Upper lobe of left lung (tissue), 6 donors: ENCODE measurements at regions not wholly inside any gene's neighbourhood (a gene's known extent, or its start where the extent isn't known, plus 50 kb on each side); places are given as distances from the start of the nearest gene placed in this dataset.

ENCODE experiments used
- ATAC-seq, 2 donors: fragments of 200-7000 bp; cut with Tn5 transposase; one replicate each; pipeline ENCODE4 v1.9.1; 2022; ENCODE audit warnings: mild to moderate bottlenecking in 2 of 2, moderate library complexity in 2 of 2; ENCODE audit not compliant: low FRiP score in 2 of 2
- DNase-seq, 2 donors: peaks; one replicate each; pipeline ENCODE4 v3.0.0-alpha.2; 2019 to 2020
- H3K27ac ChIP-seq, 4 donors: fragments of 200-600 bp; sonication (generic); one replicate each; pipeline ENCODE4 v1.5.1; 2016 to 2019
- H3K27me3 ChIP-seq, 4 donors: fragments of 200-600 bp; sonication (generic); one replicate each; pipeline ENCODE4 v1.5.1; 2017 to 2019
- H3K36me3 ChIP-seq, 4 donors: fragments of 200-600 bp; sonication (generic); one replicate each; pipeline ENCODE4 v1.5.1; 2016 to 2019
- H3K4me1 ChIP-seq, 4 donors: fragments of 200-600 bp; sonication (generic); one replicate each; pipeline ENCODE4 v1.5.1; 2018 to 2019
- H3K4me3 ChIP-seq, 4 donors: fragments of 200-600 bp; sonication (generic); one replicate each; pipeline ENCODE4 v1.5.1; 2017 to 2019; ENCODE audit warnings: mild to moderate bottlenecking in 2 of 4, moderate library complexity in 1 of 4
- H3K9me3 ChIP-seq, 4 donors: fragments of 200-600 bp; sonication (generic); one replicate each; pipeline ENCODE4 v1.5.1; 2018 to 2019
- EP300 ChIP-seq, 4 donors: sonication (generic); formaldehyde crosslinking; IDR thresholded peaks; one replicate each; pipeline ENCODE4 v1.5.1; 2017; ENCODE audit warnings: antibody characterized with exemption in 4 of 4, control low read depth in 2 of 4
- POLR2A ChIP-seq, 4 donors: fragments of 450-650 bp; IDR thresholded peaks; one replicate each; pipeline ENCODE4 v1.5.1; 2016 to 2017; ENCODE audit warnings: antibody characterized with exemption in 4 of 4, mild to moderate bottlenecking in 2 of 4
- POLR2AphosphoS5 ChIP-seq, 2 donors: sonication (generic); formaldehyde crosslinking; IDR thresholded peaks; one replicate each; pipeline ENCODE4 v1.5.1; 2017; ENCODE audit warnings: antibody characterized with exemption in 2 of 2
- WGBS, 2 donors: methylation state at CpG; one replicate each; pipeline ENCODE4 v1.1.5; 2017 to 2018; 5-methylcytosine and 5-hydroxymethylcytosine counted together
- TF ChIP-seq, protein P1 (sequence below), 6 experiments: fragments of 450-650 bp in 4 of 6; fragments of 200-600 bp in 2 of 6; sonication (generic) in 2 of 6; IDR thresholded peaks; one replicate each; pipeline ENCODE4 v1.5.1; 2016 to 2019; ENCODE audit warnings: antibody characterized with exemption in 6 of 6
- donor health status: DM: no; HTN: no; CAD: no; lungs with moderate emphysema.
- donor health status: DM: no; HTN: yes; CAD: no; lungs with severe emphysema.

DNA sequence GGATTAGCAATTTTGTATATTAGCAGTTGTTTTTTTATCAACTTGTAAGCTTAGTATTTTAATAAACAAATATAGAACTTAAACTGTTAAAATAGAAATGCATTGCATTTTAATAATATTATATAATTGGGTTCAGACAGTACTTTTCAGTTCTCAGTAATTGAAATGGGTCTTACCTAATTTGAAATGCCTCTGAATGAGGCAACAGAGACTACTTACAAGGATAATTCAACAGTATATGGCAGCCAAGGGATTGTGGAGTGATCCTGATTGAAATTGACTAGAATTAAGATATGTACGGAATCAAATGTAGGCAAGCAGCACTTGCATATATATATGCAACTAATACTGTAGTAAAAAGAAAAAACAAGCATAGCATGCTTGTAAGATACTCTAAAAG, 1503.9 kb upstream of the MIR17HG start:
- no peaks in the 10 kb centered on the region for H3K27me3 ChIP-seq
- ATAC-seq (no peak), DNase-seq (no peak)
- H3K36me3 ChIP-seq: no peaks in the 10 kb centered on the region
- no peak overlapping the region for H3K4me3 ChIP-seq
- 87 to 95% methylated on average over 1 of the region's 1 CpG for WGBS, 2 donors
- H3K4me1 ChIP-seq: no peaks in the 10 kb centered on the region
- TF ChIP-seq, protein P1, sequence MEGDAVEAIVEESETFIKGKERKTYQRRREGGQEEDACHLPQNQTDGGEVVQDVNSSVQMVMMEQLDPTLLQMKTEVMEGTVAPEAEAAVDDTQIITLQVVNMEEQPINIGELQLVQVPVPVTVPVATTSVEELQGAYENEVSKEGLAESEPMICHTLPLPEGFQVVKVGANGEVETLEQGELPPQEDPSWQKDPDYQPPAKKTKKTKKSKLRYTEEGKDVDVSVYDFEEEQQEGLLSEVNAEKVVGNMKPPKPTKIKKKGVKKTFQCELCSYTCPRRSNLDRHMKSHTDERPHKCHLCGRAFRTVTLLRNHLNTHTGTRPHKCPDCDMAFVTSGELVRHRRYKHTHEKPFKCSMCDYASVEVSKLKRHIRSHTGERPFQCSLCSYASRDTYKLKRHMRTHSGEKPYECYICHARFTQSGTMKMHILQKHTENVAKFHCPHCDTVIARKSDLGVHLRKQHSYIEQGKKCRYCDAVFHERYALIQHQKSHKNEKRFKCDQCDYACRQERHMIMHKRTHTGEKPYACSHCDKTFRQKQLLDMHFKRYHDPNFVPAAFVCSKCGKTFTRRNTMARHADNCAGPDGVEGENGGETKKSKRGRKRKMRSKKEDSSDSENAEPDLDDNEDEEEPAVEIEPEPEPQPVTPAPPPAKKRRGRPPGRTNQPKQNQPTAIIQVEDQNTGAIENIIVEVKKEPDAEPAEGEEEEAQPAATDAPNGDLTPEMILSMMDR (IDR thresholded peaks at IDR 0.05): no peak
- no peak for TF ChIP-seq EP300 (IDR thresholded peaks at IDR 0.05)
- TF ChIP-seq POLR2A (IDR thresholded peaks at IDR 0.05): no peak
- no peak for TF ChIP-seq POLR2AphosphoS5 (IDR thresholded peaks at IDR 0.05)
- no peak overlapping the region for H3K27ac ChIP-seq
- no peaks in the 10 kb centered on the region for H3K9me3 ChIP-seq

DNA sequence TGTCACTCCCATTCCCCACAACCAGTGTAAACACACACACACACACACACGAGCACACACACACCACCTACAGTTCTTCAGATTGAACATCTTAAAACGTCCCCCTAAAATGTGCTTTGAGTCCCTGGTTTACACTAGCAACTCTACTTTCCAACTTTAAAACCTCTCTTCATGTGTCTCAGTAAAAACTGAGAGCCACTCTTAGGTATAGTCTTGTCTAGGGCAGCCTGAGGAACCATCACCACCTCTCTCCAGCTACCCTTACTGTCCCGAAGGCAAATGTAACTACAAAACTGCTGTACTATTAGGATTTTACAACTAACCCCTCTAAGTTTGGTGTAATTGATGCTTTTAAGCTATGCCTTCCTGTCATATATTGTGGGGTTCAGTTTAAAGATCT, 1501.6 kb upstream of the MIR17HG start:
- TF ChIP-seq EP300 (IDR thresholded peaks at IDR 0.05) (no peak), POLR2A (IDR thresholded peaks at IDR 0.05) (no peak), POLR2AphosphoS5 (IDR thresholded peaks at IDR 0.05) (no peak)
- TF ChIP-seq, protein P1 (IDR thresholded peaks at IDR 0.05): no peak
- Histone ChIP-seq H3K27me3 (no peaks in the 10 kb centered on the region), H3K36me3 (no peaks in the 10 kb centered on the region), H3K27ac (no peak overlapping the region), H3K4me3 (no peak overlapping the region), H3K4me1 (no peaks in the 10 kb centered on the region), H3K9me3 (no peaks in the 10 kb centered on the region)
- DNase-seq (no peak), ATAC-seq (no peak)
- 50 to 55% methylated on average over 3 of the region's 3 CpGs for WGBS, 2 donors

DNA sequence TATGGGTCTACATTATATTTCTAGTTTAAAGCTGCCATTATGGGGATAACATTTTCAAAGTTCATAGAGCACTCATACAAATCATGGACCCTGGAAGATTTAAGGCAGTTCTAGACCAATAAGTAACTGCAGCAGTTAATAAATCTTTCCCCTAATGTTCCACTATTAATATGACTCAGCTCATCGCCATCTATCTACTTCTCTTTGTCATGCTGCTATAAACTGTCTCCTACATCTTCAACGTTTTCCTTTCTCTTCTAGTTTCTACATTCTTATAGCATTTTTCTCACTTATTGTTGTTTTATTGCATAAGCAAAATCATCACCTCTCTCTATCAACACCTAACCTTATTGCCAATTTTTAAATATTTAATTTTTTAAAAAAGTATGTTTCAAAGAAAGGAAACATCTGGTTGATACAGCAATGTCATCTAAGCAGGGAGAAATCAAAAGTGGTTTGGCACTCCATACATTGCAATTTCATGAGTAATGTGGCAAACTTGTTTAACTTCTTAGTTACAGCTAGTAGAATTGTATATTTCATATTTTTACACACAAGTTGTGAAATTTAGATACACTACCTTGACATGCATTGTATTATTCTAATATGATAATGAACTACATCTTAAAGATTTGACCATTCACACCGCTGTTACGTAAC, 1500.4 kb upstream of the MIR17HG start:
- H3K27ac ChIP-seq: no peak overlapping the region
- 61 to 72% methylated on average over 4 of the region's 4 CpGs for WGBS, 2 donors
- TF ChIP-seq, protein P1 (IDR thresholded peaks at IDR 0.05): no peak
- no peak for TF ChIP-seq POLR2A (IDR thresholded peaks at IDR 0.05)
- no peak for TF ChIP-seq POLR2AphosphoS5 (IDR thresholded peaks at IDR 0.05)
- no peak for TF ChIP-seq EP300 (IDR thresholded peaks at IDR 0.05)

DNA sequence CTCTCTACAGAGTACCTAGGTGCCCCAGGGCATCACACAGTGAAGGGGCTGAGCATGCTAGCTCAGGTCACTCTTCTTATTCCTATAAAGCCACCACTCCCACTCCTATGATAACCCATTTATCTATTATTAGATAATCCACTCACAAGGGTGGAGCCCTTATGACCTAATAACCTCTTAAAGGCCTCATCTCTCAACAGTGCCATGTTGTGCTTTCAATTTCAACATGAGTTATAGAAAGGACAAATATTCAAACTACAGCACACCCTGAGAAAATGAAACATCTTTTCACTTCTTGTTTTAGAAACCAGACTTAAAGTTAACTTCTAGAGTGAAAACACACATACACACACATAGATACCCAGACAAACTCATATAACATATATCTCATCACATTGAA, 1494.9 kb upstream of the MIR17HG start:
- no peak for DNase-seq
- H3K4me3 ChIP-seq: no peak overlapping the region
- no peaks in the 10 kb centered on the region for H3K27me3 ChIP-seq
- H3K27ac ChIP-seq: no peak overlapping the region
- H3K4me1 ChIP-seq: no peaks in the 10 kb centered on the region
- H3K9me3 ChIP-seq: no peaks in the 10 kb centered on the region
- H3K36me3 ChIP-seq: no peaks in the 10 kb centered on the region
- ATAC-seq: no peak
- TF ChIP-seq POLR2AphosphoS5 (IDR thresholded peaks at IDR 0.05) (no peak), EP300 (IDR thresholded peaks at IDR 0.05) (no peak), POLR2A (IDR thresholded peaks at IDR 0.05) (no peak)
- TF ChIP-seq, protein P1 (IDR thresholded peaks at IDR 0.05): no peak

More for the DNA sequence above, 1500.4 kb upstream of the MIR17HG start:
- no peak for ATAC-seq
- no peaks in the 10 kb centered on the region for H3K27me3 ChIP-seq
- no peaks in the 10 kb centered on the region for H3K4me1 ChIP-seq
- H3K36me3 ChIP-seq: no peaks in the 10 kb centered on the region
- no peaks in the 10 kb centered on the region for H3K9me3 ChIP-seq
- DNase-seq: no peak
- no peak overlapping the region for H3K4me3 ChIP-seq

DNA sequence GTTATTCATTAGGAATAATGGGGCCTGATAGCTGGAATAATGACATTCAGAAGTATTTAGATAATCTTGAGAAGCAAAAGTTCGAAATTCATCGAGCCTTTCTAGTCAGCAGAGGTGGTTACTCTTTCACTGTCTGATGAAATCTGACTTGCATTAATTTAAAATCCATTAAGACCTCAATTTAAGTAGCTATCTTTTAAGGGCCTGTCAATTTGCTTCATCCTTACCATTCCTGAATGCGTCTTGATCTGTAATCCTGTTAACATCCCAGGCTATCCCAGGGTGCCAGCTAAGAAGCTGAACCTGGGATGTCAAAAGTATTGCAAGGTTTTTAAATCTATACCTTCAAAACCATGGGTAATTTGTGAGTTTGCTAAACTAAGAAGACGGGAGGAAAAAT, 1491.0 kb upstream of the MIR17HG start:
- Histone ChIP-seq H3K36me3 (no peaks in the 10 kb centered on the region), H3K27ac (no peak overlapping the region), H3K4me3 (no peak overlapping the region), H3K27me3 (no peaks in the 10 kb centered on the region), H3K9me3 (no peaks in the 10 kb centered on the region), H3K4me1 (no peaks in the 10 kb centered on the region)
- DNase-seq (no peak), ATAC-seq (no peak)
- 81 to 86% methylated on average over 4 of the region's 4 CpGs for WGBS, 2 donors
- TF ChIP-seq, protein P1 (IDR thresholded peaks at IDR 0.05): no peak
- no peak for TF ChIP-seq POLR2AphosphoS5 (IDR thresholded peaks at IDR 0.05)
- TF ChIP-seq EP300 (IDR thresholded peaks at IDR 0.05): no peak
- no peak for TF ChIP-seq POLR2A (IDR thresholded peaks at IDR 0.05)
